HCT116 (cell line): ENCODE measurements at regions not wholly inside any gene's neighbourhood (a gene's known extent, or its start where the extent isn't known, plus 50 kb on each side); places are given as distances from the start of the nearest gene placed in this dataset.

ENCODE experiments used
- CEBPB ChIP-seq: IDR thresholded peaks from 2 replicates; pipeline ENCODE4 v1.6.1; 2012; ENCODE audit warnings: low read depth
- CTCF ChIP-seq, 3 experiments: fragments of 200-600 bp in 1 of 3; sonication (generic) in 1 of 3; IDR thresholded peaks in 2 of 3; conservative IDR thresholded peaks in 1 of 3; 2 replicates each; pipeline ENCODE4 v1.5.1; 2012 to 2017; ENCODE audit warnings: low read depth in 2 of 3, low read length in 2 of 3, antibody characterized with exemption in 1 of 3, borderline replicate concordance in 1 of 3, control low read depth in 1 of 3, mild to moderate bottlenecking in 1 of 3, mixed read lengths in 1 of 3, mixed run types in 1 of 3, moderate library complexity in 1 of 3; ENCODE audit not compliant: insufficient read depth in 1 of 3
- JUND ChIP-seq: IDR thresholded peaks from 2 replicates; pipeline ENCODE4 v1.6.1; 2012
- MAX ChIP-seq: IDR thresholded peaks from 2 replicates; pipeline ENCODE4 v1.6.1; 2012
- POLR2AphosphoS5 ChIP-seq: IDR thresholded peaks from 2 replicates; pipeline ENCODE4 v1.6.1; 2011; ENCODE audit warnings: mild to moderate bottlenecking, low read depth, low read length, moderate library complexity
- RAD21 ChIP-seq: IDR thresholded peaks from 2 replicates; pipeline ENCODE4 v1.6.1; 2012; ENCODE audit warnings: low read depth, mild to moderate bottlenecking
- REST ChIP-seq: IDR thresholded peaks from 2 replicates; pipeline ENCODE4 v1.6.1; 2012; ENCODE audit warnings: low read depth
- TCF7L2 ChIP-seq: IDR thresholded peaks from 2 replicates; pipeline ENCODE4 v1.7.0; 2011; ENCODE audit warnings: borderline replicate concordance, inconsistent platforms; ENCODE audit not compliant: insufficient read depth, insufficient read length; ENCODE audit errors: extremely low read depth
- YY1 ChIP-seq: IDR thresholded peaks from 2 replicates; pipeline ENCODE4 v1.6.1; 2011; ENCODE audit warnings: low read length, low read depth, moderate library complexity, mild to moderate bottlenecking; ENCODE audit not compliant: insufficient replicate concordance; ENCODE audit errors: extremely low read depth

- no peak for TF ChIP-seq CTCF (IDR thresholded peaks at IDR 0.05 in 2 of 3, conservative IDR thresholded peaks at IDR 0.05 in 1 of 3; ENCODE audit: borderline replicate concordance in 1 of 3, insufficient read depth in 1 of 3, low read depth in 2 of 3, low read length in 2 of 3)
- no peak for TF ChIP-seq JUND
- TF ChIP-seq CEBPB: no peak
- no peak for TF ChIP-seq YY1
- TF ChIP-seq REST: no peak
- no peak for TF ChIP-seq TCF7L2
- TF ChIP-seq POLR2AphosphoS5: no peak
- TF ChIP-seq MAX: no peak
- TF ChIP-seq RAD21: no peak
Measured at GRCh38 chr1:55529017-55529416, 313.9 kb upstream of the USP24 start.
